ENCODE measurements at regions not wholly inside any gene's neighbourhood (a gene's known extent, or its start where the extent isn't known, plus 50 kb on each side); places are given as distances from the start of the nearest gene placed in this dataset.

DNA sequence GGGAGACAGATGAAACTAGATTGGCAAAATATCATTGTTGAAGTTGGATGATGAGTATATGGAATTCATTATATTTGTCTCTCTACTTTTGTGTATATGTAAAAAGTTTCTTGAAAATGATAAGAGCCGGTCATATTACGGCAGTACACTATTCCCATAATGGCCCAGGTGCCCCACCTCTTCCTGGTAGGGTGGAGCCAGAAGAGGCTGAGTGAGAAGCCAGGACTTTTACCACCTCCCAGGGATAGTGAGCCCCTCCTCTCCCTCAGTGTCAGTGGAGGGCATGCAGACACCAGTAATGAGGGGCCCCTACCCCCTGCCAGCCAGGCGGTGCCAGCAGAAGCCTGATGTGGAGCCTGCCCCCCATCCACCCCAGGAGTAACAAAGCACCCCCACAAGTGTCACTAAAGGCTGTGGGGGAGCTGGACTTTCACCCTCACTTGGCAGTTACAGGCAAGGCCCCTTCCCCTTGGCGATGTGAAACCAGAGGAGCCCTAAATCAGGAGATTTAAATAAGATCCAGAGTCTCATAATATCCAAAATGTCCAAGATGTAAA is 198.9 kb upstream of the RBBP8 start:
- TF ChIP-seq POLR2AphosphoS5 (IDR thresholded peaks at IDR 0.05; ENCODE audit: low read depth), result no peak
- TF ChIP-seq GABPA (IDR thresholded peaks at IDR 0.05; ENCODE audit: low read depth), result no peak
- TF ChIP-seq, protein P1, sequence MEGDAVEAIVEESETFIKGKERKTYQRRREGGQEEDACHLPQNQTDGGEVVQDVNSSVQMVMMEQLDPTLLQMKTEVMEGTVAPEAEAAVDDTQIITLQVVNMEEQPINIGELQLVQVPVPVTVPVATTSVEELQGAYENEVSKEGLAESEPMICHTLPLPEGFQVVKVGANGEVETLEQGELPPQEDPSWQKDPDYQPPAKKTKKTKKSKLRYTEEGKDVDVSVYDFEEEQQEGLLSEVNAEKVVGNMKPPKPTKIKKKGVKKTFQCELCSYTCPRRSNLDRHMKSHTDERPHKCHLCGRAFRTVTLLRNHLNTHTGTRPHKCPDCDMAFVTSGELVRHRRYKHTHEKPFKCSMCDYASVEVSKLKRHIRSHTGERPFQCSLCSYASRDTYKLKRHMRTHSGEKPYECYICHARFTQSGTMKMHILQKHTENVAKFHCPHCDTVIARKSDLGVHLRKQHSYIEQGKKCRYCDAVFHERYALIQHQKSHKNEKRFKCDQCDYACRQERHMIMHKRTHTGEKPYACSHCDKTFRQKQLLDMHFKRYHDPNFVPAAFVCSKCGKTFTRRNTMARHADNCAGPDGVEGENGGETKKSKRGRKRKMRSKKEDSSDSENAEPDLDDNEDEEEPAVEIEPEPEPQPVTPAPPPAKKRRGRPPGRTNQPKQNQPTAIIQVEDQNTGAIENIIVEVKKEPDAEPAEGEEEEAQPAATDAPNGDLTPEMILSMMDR (IDR thresholded peaks at IDR 0.05; ENCODE audit: insufficient read depth, low read length), result no peak

Data from HL-60 (cell line).